ENCODE measurements at regions not wholly inside any gene's neighbourhood (a gene's known extent, or its start where the extent isn't known, plus 50 kb on each side); places are given as distances from the start of the nearest gene placed in this dataset.
"Not testable (repeated sequence)": the region's sequence is repeated elsewhere in the genome, so short reads cannot be mapped to it uniquely, and the experiment has no call there.

DNA sequence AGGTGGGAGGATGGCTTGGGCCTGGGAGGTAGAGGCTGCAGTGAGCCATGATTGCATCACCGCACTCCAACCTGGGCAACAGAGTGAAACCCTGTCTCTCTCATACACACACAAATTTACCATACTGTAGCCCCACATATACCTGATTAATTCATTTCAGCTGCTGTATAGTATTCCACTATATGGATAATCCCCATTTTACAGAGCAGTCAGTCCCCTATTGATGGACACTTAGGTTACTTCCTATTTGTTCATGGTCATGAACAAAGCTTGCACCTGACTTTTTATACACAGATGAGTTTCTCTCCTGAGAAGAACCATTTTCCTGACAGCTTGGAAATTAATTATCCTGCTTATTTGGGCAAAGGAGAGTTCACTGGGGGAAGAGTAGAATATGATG is 59.2 kb downstream of the EMX2 start:
- no peak for DNase-seq

DNA sequence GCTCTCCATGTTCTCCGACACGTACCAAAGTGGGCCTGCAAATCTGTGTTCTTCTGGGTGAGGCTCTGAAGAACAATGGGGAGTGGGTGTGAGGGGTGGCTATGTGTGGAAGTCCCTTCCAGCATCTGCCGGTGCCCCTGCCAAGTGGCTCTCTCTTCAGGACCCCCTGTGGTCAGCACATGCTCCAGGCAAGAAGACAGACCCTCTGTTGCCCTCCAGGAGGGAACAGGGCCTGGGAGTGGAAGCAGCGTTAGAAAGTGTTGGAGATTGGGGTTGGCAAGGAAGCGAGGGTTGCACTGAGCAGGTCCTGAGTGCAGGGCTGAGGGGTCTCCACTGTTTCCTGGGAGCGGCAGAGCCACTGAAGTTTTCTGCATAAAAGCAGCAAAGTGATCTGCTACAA is 60.5 kb downstream of the EMX2 start:
- no peak for DNase-seq

DNA sequence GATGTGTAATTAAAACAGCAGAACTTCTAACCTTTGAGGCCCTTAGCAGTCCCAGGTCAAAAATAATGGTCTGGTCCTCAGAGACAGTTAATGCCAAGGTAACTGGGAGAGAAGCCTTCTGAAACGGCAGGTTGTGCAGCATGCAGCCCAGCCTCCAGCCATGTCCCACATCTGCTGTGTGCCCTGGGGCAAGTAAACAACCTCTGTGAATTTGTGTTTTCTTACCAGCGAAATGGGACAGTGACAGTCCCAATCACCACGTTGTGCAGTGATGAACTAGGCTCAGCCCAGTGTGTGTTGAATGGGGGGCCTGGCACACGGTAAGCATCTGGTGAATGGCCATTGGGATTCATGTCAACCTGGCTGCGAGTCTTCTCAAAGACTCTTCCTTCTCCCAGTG is 61.2 kb downstream of the EMX2 start:
- DNase-seq: no peak

DNA sequence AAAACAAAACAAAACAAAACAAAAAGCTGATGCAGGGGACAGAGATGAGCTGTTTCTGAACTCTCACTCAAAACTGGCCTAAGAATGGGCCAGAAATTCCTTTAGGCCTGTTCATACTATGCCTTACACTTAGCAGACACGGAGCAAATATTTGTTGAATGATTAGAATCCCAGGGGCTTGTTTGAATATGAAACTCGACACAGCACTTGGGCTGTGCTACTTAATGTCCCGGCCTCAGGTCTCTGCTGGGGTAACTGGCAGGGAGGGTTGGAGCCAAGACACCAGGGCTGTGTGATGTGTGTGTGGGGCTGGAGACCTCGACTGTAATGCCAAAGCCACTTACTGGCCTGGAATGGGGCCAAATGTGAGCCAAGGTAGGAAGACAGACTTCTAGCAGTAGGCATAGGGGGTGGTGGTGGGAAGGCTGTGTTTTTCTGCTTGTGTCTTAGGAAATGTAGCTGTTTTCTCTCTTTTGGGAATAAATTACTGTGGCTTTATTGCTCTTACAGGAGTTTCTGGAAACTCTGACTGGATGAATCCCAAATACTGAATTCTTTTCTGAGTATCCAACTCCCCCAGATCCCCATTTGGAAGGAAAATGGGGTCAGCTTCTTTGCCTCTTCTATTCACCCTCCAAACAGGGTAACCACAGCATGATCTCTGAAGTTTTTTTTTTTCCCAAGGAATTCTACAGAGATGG is 66.7 kb downstream of the EMX2 start:
- DNase-seq: no peak

DNA sequence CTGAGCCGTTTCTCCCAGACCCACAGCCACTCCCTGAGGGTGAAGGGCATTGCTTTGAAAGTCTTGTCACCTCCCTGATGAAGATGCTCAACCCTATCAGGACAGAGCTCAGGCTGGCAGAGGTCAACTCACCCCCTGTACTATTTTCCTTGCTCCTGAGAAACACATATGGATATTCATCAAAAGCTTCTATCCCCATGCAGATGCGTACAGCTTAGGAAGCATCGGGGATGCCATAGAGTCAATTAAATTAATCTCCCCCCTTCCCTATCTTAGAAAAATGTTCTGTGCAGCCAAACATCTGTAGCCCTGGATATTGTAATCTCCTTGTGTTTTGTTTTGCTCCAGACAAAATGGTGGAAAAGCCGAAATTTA is 67.2 kb downstream of the EMX2 start:
- no peak for DNase-seq

DNA sequence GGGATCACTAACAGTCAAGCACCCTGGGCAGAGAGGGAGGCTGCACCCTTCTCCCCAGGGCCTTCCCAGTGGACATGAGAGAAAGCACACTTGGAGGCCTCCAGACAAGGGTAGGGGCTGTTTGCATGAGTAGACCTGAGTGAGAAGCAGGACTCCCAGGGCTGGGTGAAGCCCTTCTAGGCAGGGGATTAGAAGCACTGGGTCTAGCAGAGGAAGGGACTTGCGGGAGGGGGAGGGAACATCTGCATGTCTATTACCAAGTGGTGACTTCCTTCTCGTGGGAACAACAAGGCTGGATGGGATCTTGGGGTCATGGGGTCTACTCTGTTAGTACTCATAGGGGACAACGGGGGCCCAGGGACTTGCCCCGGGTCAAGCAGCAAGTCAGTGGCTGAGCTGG is 67.8 kb downstream of the EMX2 start:
- no peak for DNase-seq

DNA sequence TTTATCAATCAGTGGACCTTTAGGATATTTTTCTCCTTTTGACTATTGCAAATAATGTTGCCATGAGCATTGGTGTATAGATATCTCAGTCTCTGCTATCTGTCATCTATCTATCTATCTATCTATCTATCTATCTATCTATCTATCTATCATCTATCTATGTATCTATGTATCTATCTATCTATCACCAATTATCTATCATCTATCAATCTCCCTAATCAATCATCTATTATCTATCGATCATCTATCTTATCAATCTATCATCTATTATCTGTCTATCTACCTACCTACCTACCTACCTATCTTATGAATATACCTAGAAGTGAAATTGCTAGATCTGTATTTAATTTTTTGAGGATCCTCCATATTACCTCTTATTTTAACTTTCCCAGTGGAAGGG is 69.6 kb downstream of the EMX2 start:
- DNase-seq: no peak

DNA sequence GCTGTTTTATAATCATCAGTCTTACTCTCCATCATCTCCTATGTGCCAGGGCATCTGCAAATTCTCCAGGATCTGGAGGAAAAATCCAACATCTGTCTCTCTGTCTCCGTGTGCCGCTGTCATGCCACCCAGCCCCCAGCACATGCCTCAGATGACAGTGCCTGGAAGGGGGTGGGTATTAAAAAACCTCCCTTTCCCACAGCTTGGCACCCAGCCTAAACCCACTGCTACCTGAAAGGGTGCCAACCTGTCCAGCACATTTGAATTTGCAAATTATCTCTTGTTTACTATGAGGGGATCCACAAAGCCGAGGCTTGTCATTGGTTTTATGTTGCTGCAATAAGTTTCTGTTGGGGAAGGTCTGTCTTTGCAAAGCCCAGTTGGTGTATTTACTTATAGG is 73.1 kb downstream of the EMX2 start:
- no peak for DNase-seq

DNA sequence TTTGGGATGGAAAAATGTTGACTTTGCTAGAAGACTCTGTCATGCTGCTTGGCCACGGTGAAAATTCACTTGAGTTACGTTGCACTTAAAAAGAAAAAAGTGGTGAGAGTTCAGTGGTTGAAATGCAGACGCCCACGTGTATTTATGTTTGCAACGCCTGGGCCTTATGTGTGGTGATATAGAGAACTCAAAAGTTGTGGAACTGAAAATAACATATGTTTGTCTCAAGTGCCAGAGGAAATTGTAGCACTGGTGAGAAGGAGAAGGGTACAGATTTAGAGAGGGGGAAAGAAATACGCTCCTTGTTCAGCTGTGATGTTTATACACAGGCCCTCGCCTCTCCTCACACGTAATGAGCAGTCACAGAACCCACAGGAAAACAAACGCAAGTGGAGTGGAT is 73.6 kb downstream of the EMX2 start:
- no peak for DNase-seq

DNA sequence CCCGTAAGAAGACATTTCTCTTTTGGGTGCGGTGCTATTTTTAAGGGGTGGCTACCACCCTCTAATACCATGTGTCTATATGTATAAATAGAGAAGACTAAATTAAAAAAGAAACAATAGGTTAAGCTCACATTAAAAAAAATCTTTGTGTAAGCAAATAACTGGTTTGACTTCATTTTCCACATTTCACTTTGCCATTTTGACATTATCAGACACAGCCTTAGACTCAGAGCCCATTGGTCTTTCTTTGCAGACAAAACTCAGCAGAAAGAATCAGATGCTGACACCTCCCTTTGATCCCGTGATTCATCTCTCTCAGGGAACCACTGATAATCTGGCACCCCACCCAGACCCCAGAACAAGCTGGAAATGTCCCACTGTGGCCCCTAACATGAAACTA is 74.5 kb downstream of the EMX2 start:
- no peak for DNase-seq

DNA sequence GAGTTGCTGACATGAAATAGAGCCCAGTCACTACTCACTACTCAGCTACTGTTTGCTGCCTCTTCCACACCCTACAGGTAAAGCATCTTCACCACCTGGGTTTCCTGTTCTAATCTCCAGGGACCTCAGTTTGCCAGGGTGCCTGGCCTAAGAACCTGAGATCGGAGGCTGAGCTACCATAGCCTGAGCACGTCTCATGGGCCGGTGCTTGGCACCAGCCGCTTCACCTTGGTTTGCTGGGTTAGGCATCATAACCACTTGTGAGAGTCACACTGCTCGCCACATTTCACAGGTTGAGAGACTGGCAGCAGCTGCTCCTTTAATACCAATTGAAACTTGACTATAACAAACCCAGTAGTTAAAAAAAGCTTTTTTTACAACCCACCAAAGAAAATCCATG is 75.1 kb downstream of the EMX2 start:
- DNase-seq: no peak

DNA sequence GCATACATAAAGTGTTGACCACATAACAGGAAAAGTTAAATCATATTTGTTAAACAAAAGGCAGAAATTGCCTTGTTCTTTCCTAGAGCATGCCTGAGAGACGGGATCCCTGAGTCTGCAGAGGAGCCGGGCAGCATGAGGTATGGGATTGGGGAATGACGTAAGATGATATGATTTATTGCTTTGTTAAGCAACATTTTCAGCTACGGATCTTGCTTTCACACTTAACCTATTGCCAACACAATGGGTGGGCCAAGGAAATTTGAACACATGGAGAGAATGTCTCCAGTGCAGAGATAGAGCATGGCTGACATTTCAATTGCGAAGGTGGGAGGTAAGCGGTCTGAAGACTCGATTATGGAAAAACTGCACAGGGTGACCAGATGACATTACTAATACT is 76.7 kb downstream of the EMX2 start:
- DNase-seq: no peak

DNA sequence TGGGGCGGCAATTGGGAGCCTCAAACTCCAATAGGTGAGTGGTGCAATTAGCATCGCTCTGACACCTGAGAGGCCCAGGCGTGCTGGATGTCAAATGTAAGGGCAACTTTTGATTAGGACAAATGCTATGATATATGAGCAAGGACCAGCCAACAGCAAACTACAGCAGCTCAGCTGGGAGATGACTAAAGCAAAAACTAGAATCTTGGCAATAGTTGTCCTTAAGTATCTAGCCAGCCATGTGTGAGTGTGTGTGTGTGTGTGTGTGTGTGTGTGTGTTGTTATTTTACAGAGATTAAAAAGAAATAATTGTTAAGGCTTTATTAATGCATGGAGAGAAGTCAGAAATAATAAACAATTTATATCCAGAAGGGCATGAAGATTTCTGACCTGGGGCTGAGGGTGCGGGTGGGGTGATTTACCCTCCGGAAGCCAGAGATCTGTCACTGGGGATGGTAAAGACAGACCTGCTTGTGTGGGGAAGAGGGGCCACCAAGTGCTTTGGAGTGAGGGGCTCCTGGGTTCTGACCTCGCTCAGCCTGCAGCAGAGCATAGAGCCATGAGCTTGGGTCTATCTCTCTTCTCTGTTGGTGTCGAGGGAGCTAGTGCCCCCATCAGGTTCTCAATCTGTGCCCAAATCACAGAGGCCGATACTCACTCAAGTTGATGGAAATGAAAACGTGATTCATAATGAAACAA is 77.3 kb downstream of the EMX2 start:
- DNase-seq: no peak

DNA sequence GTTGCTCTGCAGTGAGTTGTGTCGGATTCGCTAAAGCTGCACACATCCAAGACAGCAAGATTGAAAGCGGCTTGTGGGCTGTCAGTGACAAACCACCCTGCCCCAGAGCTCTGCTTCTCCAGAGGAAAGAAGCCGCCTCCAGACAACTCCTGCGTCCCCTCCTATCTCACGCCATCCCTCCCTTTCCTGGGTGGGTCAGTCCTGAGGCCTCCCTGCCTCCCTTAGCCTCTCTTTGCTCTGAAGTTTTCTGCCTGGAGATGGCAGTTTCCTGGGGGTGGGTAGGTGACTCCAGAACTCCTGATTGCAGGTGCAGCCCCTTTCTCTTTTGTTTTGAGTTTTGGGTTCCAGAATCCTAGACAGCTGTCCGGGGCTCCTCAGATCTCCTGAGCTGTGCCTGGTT is 78.7 kb downstream of the EMX2 start:
- no peak for DNase-seq

DNA sequence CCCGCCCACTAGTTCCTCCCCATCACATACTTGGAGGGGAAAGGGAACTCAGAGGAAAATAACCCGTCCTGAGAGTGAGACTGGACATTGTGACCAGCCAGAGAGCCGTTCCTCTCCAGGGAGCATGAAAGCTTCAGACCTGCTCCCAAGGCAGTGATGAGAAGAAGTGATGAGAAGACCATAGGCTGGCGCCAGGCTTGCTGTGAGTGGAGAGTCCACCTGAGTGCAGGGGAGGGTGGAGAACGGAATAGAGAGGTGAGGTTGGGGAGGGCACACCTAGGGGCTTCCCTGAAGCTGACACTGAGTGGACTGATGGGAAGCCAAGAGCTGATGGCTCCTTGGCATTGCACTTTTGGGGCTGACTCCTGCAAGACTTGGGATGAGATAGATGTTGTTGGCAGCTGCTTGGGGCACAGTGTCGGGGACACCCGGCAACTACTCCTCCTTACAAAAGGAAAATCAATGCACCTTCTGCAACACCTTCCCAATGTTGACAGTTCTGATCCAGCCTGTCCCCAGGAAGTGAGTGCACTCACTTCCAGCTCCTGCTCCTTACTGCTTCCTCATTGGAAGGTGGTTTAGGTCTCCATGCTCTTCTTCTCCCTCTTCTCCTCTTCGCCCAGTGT is 79.4 kb downstream of the EMX2 start:
- no peak for DNase-seq

DNA sequence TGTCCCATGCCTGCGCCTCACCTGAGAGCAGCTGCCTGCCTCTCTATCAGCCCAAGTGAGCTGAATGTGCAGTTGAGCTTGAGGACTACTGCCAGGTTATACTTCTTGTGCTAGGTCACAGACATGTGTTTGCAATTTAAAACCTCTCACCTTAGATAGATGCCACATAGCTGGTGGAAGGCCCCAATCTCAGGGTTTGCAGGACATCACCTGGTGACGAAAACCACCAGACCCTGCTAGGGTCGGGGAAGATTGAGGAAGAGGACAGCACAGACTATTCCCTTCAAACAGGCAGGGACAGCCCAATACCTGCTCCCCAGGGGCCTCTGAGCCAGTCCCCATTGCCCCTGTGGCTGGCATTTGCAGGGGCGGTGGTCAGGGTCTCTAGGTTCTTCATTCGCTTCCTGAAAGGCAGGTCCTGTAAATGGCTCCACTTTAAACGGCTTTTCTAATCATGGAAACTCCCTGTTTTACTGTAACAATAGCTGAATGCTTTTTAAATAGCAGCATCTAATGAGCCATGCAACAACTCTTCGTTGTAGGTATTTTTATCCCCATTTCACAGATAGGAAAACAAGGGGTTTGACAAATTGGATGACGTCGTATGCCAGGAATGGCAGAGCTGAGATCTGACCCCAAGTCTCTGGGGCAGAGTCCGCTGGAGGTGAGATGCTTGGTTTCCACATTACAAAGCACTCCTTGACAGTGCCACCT is 80.1 kb downstream of the EMX2 start:
- no peak for DNase-seq

DNA sequence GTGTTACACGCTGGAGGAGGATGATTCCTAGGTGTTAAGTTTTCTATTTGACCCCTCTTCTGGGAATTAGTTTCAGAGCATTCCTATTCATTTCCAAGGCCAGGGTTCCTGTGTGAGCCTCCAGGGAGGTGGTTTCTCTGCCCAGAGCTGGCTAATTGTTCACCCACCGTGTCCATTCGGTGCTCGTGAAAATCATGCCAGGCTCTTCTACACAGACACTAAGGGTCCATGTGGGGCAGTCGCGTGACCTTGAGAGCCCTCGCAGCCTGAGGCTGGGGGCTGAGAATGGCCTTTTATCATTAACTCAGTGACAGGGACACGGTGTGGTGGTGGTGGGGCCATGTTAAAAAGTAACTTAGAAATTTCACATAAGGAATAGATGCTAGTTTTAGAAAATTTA is 83.7 kb downstream of the EMX2 start:
- DNase-seq: no peak

DNA sequence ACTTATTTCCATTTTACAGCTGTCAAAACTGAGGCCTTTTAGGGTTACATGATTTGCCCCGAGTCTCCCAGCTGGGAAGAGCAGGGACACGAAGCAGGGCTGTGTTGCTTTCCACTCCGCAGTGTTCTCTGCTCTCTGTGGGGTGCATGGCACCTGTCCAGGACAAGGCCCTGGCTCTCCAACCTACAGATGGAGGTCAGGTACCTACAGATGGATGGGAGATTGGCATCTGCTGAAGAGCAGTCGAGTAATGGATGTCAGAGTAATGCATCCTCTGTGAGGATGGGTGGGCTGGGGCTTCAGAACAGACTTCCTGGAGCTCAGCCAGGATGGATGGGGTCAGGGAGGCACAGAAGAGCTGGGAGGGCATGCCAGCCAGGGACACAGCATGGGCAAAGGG is 85.0 kb downstream of the EMX2 start:
- no peak for DNase-seq

DNA sequence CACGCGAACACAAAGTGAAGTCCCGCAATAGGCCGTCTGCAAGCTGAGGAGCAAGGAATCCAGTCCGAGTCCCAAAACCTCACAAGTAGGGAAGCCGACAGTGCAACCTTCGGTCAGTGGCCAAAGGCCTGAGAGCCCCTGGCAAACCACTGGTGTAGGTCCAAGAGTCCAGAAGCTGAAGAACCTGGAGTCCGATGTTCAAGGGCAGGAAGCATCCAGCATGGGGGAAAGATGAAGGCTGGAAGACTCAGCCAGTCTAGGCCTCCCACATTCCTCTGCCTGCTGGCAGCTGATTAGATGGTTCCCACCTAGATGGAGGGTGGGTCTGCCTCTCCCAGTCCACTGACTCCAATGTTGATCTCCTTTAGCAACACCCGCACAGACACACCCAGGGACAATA is 87.2 kb downstream of the EMX2 start:
- DNase-seq: not testable (repeated sequence)

DNA sequence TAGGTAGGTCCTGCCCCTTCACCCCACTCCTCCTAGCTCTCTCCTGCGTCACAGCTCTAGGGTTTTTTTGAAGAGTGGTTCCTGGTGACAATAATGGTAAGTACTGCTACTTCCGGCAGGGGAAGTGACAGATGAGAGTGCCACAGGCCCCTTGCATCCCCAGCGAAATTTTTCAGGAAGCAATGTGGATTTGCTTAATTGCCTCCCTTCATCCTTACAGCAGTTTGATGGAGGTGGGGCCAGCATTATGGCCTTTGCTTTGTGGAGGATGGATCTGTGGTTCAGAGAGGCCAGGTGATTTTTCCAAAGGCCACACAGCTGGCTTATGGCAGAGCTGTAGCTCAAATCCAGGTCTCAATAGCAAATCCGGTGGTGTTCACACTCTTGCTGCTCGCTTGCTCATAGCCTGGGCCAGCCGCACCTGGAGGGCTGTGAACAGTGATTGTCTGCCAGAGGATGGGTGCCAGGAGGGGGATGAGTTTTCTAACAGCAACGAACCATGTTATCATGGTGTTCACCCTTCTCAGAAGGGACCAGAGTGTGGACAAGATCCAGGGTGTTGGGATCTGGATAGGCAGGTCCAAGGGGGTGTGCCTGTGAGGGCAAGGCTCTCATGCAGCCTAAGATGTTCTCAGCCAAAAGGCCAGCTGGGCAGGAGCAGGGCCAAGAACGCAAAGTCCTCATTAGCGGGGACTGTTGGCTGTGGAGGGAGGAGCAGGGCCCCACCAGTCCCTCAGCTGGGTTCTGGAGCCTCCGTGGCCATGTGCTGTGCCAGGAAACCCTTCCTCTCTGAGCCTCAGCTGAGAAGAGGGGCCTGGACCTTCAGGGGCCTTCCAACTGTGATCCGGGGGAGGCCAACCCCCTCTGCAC is 89.0 kb downstream of the EMX2 start:
- no peak for DNase-seq

DNA sequence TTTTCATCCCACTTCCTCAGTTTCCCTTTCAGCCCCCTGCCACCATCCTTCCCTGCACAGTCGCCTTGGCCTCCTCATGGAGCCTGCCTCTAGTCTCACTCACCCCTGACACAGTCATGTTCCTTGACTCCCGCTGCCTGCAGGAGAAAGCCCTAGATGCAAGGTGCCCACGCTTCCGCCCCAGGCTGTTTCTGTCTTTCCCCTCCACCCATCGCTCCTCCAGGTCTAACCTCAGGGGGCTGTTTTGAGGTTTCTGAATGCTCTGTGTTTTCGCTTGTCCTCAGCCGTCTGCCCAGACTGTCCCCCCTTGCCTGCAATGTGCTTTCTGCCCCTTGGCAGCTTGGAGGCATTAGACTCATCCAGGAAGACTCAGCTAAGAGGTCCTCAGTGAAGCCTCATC is 89.9 kb downstream of the EMX2 start:
- DNase-seq: no peak

DNA sequence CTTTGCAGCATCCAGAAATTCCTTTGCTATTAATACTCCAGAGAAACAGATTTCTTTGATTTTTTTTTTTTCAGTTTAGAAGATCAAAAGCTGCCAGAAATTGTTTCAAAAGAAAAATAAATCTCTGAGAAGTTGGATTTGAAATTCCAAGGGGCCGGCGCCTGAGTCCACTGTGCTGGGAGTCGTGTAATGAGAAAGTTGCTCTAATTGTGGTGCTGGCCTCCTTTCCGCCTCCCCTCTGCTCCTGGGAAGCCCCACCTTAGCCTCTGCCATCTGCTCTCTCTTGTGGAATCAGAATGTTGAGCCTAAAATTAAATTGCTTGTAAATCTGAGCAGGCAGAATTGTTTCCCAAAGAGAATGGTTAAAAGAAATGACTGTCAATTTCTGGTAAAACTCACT is 93.3 kb downstream of the EMX2 start:
- DNase-seq: no peak

DNA sequence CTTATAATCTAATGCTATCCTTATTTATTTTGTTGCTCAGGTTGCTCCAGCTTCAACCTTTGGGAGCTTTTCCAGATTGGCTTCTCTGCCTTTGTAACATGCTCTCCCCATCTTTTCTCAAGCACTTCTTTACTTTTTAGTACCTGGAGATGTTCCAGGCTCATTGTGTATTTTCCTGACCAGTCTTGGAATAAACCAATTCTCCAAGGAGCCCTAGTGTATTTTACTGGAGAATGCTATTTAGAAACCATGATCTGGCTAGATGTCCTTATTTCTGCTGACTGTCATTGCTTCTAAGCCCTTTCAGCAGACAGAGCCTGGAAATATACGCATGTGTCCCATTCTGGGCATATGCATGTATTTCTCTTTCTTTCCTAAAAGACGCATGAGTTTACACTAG is 95.7 kb downstream of the EMX2 start:
- DNase-seq: no peak
